ENCODE measurements at regions not wholly inside any gene's neighbourhood (a gene's known extent, or its start where the extent isn't known, plus 50 kb on each side); places are given as distances from the start of the nearest gene placed in this dataset.
"Not testable (repeated sequence)": the region's sequence is repeated elsewhere in the genome, so short reads cannot be mapped to it uniquely, and the experiment has no call there.

GRCh38 chr5:125222597-125223240 is 476.3 kb upstream of the ZNF608 start:
- no peak for DNase-seq

GRCh38 chr5:125225424-125225823 is 479.0 kb upstream of the ZNF608 start:
- DNase-seq: no peak

- DNase-seq: no peak
Measured at GRCh38 chr5:125226825-125227224, 480.4 kb upstream of the ZNF608 start.

- DNase-seq: no peak
Measured at GRCh38 chr5:125227333-125228095, 481.1 kb upstream of the ZNF608 start.

- no peak for DNase-seq
Measured at GRCh38 chr5:125228363-125229070, 482.1 kb upstream of the ZNF608 start.

- no peak for DNase-seq
Measured at GRCh38 chr5:125229556-125229955, 483.1 kb upstream of the ZNF608 start.

GRCh38 chr5:125232779-125233230 is 486.4 kb upstream of the ZNF608 start:
- DNase-seq: no peak

GRCh38 chr5:125233944-125234343 is 487.5 kb upstream of the ZNF608 start:
- DNase-seq: no peak

GRCh38 chr5:125236007-125236406 is 489.6 kb upstream of the ZNF608 start:
- no peak for DNase-seq

- DNase-seq: no peak
Measured at GRCh38 chr5:125236981-125237380, 490.5 kb upstream of the ZNF608 start.

GRCh38 chr5:125244531-125244930 is 498.1 kb upstream of the ZNF608 start:
- no peak for DNase-seq

- DNase-seq: no peak
Measured at GRCh38 chr5:125245216-125245615, 498.8 kb upstream of the ZNF608 start.

GRCh38 chr5:125249400-125249799 is 503.0 kb upstream of the ZNF608 start:
- DNase-seq: no peak

- DNase-seq: no peak
Measured at GRCh38 chr5:125251703-125252102, 505.3 kb upstream of the ZNF608 start.

GRCh38 chr5:125253634-125254033 is 507.2 kb upstream of the ZNF608 start:
- DNase-seq: not testable (repeated sequence)

- no peak for DNase-seq
Measured at GRCh38 chr5:125254267-125254666, 507.8 kb upstream of the ZNF608 start.

GRCh38 chr5:125256296-125256695 is 509.9 kb upstream of the ZNF608 start:
- DNase-seq: no peak

- DNase-seq: no peak
Measured at GRCh38 chr5:125257057-125257972, 510.9 kb upstream of the ZNF608 start.

GRCh38 chr5:125257997-125258396 is 511.6 kb upstream of the ZNF608 start:
- no peak for DNase-seq

GRCh38 chr5:125258615-125259014 is 512.2 kb upstream of the ZNF608 start:
- no peak for DNase-seq

- no peak for DNase-seq
Measured at GRCh38 chr5:125261505-125262250, 515.2 kb upstream of the ZNF608 start.

GRCh38 chr5:125262782-125263181 is 516.3 kb upstream of the ZNF608 start:
- DNase-seq: no peak

Measured in DMS79 (cell line).